GM23338 (cell line): ENCODE measurements at regions not wholly inside any gene's neighbourhood (a gene's known extent, or its start where the extent isn't known, plus 50 kb on each side); places are given as distances from the start of the nearest gene placed in this dataset.

Experiments used
- ATAC-seq: fragments of 200-7000 bp; cut with Tn5 transposase; 3 replicates; pipeline ENCODE4 v1.9.1; 2020
- DNase-seq: peaks from one replicate; pipeline ENCODE4 v3.0.0-alpha.2; 2015; ENCODE audit warnings: low spot score
- H2AFZ ChIP-seq: fragments of 200-600 bp; sonication (generic); 2 replicates; pipeline ENCODE4 v1.8.0; 2016; ENCODE audit warnings: antibody characterized with exemption, mild to moderate bottlenecking, moderate library complexity
- H3F3A ChIP-seq: fragments of 200-600 bp; sonication (generic); replicated peaks from 2 replicates; pipeline ENCODE4 v1.8.0; 2017; ENCODE audit warnings: antibody characterized with exemption, mixed run types, low read depth
- H3K27ac ChIP-seq: fragments of 200-600 bp; sonication (generic); 2 replicates; pipeline ENCODE4 v1.6.1; 2016; ENCODE audit warnings: low read depth
- H3K27me3 ChIP-seq: fragments of 200-600 bp; sonication (generic); 2 replicates; pipeline ENCODE4 v1.8.0; 2016; ENCODE audit warnings: mild to moderate bottlenecking, mixed run types, moderate library complexity; ENCODE audit not compliant: insufficient read depth
- H3K36me3 ChIP-seq: fragments of 200-600 bp; sonication (generic); 2 replicates; pipeline ENCODE4 v1.8.0; 2016; ENCODE audit warnings: mild to moderate bottlenecking; ENCODE audit not compliant: insufficient read depth
- H3K4me1 ChIP-seq: fragments of 200-600 bp; sonication (generic); 2 replicates; pipeline ENCODE4 v1.8.0; 2016; ENCODE audit warnings: mild to moderate bottlenecking, moderate library complexity; ENCODE audit not compliant: insufficient read depth
- H3K4me2 ChIP-seq: fragments of 200-600 bp; sonication (generic); 2 replicates; pipeline ENCODE4 v1.7.1; 2017; ENCODE audit warnings: mixed run types
- H3K4me3 ChIP-seq: fragments of 200-600 bp; sonication (generic); 2 replicates; pipeline ENCODE4 v1.6.1; 2016; ENCODE audit warnings: mixed run types
- H3K79me2 ChIP-seq: fragments of 200-600 bp; sonication (generic); replicated peaks from 2 replicates; pipeline ENCODE4 v1.8.0; 2017; ENCODE audit warnings: mild to moderate bottlenecking; ENCODE audit not compliant: insufficient read depth
- H3K9me2 ChIP-seq: fragments of 200-600 bp; sonication (generic); 2 replicates; pipeline ENCODE4 v1.8.0; 2017; ENCODE audit not compliant: insufficient read depth
- H4K20me1 ChIP-seq: fragments of 200-600 bp; sonication (generic); replicated peaks from 2 replicates; pipeline ENCODE4 v1.8.0; 2017; ENCODE audit warnings: mild to moderate bottlenecking; ENCODE audit not compliant: insufficient read depth
- H3K27ac Mint-ChIP-seq: 2 replicates; pipeline ENCODE4 v1.8.0; 2020; ENCODE audit warnings: inconsistent platforms, mild to moderate bottlenecking, moderate library complexity, mixed read lengths
- H3K27me3 Mint-ChIP-seq: 3 replicates; pipeline ENCODE4 v1.8.0; 2022; ENCODE audit warnings: low read depth, mild to moderate bottlenecking, moderate library complexity, mixed read lengths, inconsistent platforms; ENCODE audit not compliant: insufficient read depth, poor library complexity
- H3K36me3 Mint-ChIP-seq: 3 replicates; pipeline ENCODE4 v1.8.0; 2021; ENCODE audit warnings: low read depth, mild to moderate bottlenecking, inconsistent platforms, moderate library complexity, mixed read lengths
- H3K4me1 Mint-ChIP-seq: 3 replicates; pipeline ENCODE4 v1.8.0; 2020; ENCODE audit warnings: mild to moderate bottlenecking, inconsistent platforms, mixed read lengths
- H3K4me3 Mint-ChIP-seq: 3 replicates; pipeline ENCODE4 v1.8.0; 2021; ENCODE audit warnings: moderate library complexity, mild to moderate bottlenecking, inconsistent platforms, mixed read lengths
- H3K9me3 Mint-ChIP-seq: 3 replicates; pipeline ENCODE4 v1.8.0; 2020; ENCODE audit warnings: moderate library complexity, mild to moderate bottlenecking, inconsistent platforms, mixed read lengths
- EZH2 ChIP-seq: fragments of 200-600 bp; sonication (generic); IDR thresholded peaks from one replicate; pipeline ENCODE4 v1.8.0; 2017; ENCODE audit warnings: antibody characterized with exemption, mild to moderate bottlenecking, low read depth; ENCODE audit not compliant: unreplicated experiment
- EZH2phosphoT487 ChIP-seq: fragments of 200-600 bp; sonication (generic); IDR thresholded peaks from one replicate; pipeline ENCODE4 v1.8.1; 2018; ENCODE audit warnings: antibody characterized with exemption; ENCODE audit not compliant: unreplicated experiment
- JUNB ChIP-seq: IDR thresholded peaks from one replicate; pipeline ENCODE4 v1.6.1; 2016; ENCODE audit warnings: antibody characterized with exemption; ENCODE audit not compliant: unreplicated experiment
- NANOG ChIP-seq: IDR thresholded peaks from 2 replicates; pipeline ENCODE4 v1.6.1; 2016; ENCODE audit warnings: antibody characterized with exemption, borderline replicate concordance
- POLR2AphosphoS5 ChIP-seq: IDR thresholded peaks from 2 replicates; pipeline ENCODE4 v1.6.1; 2016; ENCODE audit warnings: antibody characterized with exemption, low read depth
- ZNF331 ChIP-seq: fragments of 250-450 bp; sonication (Bioruptor Pico); IDR thresholded peaks from 2 replicates; pipeline ENCODE4 v1.5.0; 2020; ENCODE audit warnings: low read depth, mild to moderate bottlenecking, moderate library complexity
- TF ChIP-seq, protein P1 (sequence below): IDR thresholded peaks from one replicate; pipeline ENCODE4 v1.6.1; 2018; ENCODE audit warnings: antibody characterized with exemption; ENCODE audit not compliant: unreplicated experiment
- TF ChIP-seq, protein P2 (sequence below): IDR thresholded peaks from 2 replicates; pipeline ENCODE4 v1.6.1; 2016; ENCODE audit warnings: antibody characterized with exemption
- TF ChIP-seq, protein P3 (sequence below), 2 experiments: fragments of 200-600 bp in 1 of 2; sonication (generic) in 1 of 2; conservative IDR thresholded peaks; 2 replicates each; pipeline versions ENCODE4 v1.5.1 to v1.6.1; 2016 to 2017; ENCODE audit warnings: antibody characterized with exemption in 2 of 2, low read depth in 2 of 2, mild to moderate bottlenecking in 2 of 2, moderate library complexity in 1 of 2

- TF ChIP-seq, protein P1, sequence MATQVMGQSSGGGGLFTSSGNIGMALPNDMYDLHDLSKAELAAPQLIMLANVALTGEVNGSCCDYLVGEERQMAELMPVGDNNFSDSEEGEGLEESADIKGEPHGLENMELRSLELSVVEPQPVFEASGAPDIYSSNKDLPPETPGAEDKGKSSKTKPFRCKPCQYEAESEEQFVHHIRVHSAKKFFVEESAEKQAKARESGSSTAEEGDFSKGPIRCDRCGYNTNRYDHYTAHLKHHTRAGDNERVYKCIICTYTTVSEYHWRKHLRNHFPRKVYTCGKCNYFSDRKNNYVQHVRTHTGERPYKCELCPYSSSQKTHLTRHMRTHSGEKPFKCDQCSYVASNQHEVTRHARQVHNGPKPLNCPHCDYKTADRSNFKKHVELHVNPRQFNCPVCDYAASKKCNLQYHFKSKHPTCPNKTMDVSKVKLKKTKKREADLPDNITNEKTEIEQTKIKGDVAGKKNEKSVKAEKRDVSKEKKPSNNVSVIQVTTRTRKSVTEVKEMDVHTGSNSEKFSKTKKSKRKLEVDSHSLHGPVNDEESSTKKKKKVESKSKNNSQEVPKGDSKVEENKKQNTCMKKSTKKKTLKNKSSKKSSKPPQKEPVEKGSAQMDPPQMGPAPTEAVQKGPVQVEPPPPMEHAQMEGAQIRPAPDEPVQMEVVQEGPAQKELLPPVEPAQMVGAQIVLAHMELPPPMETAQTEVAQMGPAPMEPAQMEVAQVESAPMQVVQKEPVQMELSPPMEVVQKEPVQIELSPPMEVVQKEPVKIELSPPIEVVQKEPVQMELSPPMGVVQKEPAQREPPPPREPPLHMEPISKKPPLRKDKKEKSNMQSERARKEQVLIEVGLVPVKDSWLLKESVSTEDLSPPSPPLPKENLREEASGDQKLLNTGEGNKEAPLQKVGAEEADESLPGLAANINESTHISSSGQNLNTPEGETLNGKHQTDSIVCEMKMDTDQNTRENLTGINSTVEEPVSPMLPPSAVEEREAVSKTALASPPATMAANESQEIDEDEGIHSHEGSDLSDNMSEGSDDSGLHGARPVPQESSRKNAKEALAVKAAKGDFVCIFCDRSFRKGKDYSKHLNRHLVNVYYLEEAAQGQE = no peak
- TF ChIP-seq EZH2 (no peak), EZH2phosphoT487 (no peak), JUNB (no peak), NANOG (no peak), ZNF331 (CRISPR knock-in tag) (no peak)
- TF ChIP-seq, protein P2, sequence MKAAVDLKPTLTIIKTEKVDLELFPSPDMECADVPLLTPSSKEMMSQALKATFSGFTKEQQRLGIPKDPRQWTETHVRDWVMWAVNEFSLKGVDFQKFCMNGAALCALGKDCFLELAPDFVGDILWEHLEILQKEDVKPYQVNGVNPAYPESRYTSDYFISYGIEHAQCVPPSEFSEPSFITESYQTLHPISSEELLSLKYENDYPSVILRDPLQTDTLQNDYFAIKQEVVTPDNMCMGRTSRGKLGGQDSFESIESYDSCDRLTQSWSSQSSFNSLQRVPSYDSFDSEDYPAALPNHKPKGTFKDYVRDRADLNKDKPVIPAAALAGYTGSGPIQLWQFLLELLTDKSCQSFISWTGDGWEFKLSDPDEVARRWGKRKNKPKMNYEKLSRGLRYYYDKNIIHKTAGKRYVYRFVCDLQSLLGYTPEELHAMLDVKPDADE = no peak
- TF ChIP-seq, protein P3, sequence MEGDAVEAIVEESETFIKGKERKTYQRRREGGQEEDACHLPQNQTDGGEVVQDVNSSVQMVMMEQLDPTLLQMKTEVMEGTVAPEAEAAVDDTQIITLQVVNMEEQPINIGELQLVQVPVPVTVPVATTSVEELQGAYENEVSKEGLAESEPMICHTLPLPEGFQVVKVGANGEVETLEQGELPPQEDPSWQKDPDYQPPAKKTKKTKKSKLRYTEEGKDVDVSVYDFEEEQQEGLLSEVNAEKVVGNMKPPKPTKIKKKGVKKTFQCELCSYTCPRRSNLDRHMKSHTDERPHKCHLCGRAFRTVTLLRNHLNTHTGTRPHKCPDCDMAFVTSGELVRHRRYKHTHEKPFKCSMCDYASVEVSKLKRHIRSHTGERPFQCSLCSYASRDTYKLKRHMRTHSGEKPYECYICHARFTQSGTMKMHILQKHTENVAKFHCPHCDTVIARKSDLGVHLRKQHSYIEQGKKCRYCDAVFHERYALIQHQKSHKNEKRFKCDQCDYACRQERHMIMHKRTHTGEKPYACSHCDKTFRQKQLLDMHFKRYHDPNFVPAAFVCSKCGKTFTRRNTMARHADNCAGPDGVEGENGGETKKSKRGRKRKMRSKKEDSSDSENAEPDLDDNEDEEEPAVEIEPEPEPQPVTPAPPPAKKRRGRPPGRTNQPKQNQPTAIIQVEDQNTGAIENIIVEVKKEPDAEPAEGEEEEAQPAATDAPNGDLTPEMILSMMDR (conservative IDR thresholded peaks at IDR 0.05; ENCODE audit: low read depth in 2 of 2) = no peak
Observed at GRCh38 chr2:162932416-162932815, 93.8 kb upstream of the KCNH7 start (continued).

GRCh38 chr2:162929571-162929970 lies 91.0 kb upstream of the KCNH7 start:
- Histone ChIP-seq H3K36me3 (no peaks in the 10 kb centered on the region), H3K27ac (no peak overlapping the region), H3K4me3 (no peak overlapping the region), H3K4me2 (no peak overlapping the region), H3K9me2 (no peaks in the 10 kb centered on the region), H4K20me1 (no peaks in the 10 kb centered on the region), H3K79me2 (no peaks in the 10 kb centered on the region), H2AFZ (no peak overlapping the region), H3K4me1 (no peaks in the 10 kb centered on the region), H3F3A (no peaks in the 10 kb centered on the region), H3K27me3 (no peaks in the 10 kb centered on the region)
- Mint-ChIP-seq H3K36me3 (no peaks in the 10 kb centered on the region), H3K9me3 (no peaks in the 10 kb centered on the region), H3K27me3 (no peaks in the 10 kb centered on the region), H3K4me1 (no peaks in the 10 kb centered on the region), H3K27ac (no peak overlapping the region), H3K4me3 (no peak overlapping the region)
- TF ChIP-seq POLR2AphosphoS5 = no peak
- no peak for TF ChIP-seq ZNF331 (CRISPR knock-in tag)
- no peak for TF ChIP-seq EZH2phosphoT487
- TF ChIP-seq, protein P2 = no peak
- no peak for TF ChIP-seq JUNB
- no peak for TF ChIP-seq NANOG
- ATAC-seq (no peak), DNase-seq (no peak)
